ENCODE measurements at regions not wholly inside any gene's neighbourhood (a gene's known extent, or its start where the extent isn't known, plus 50 kb on each side); places are given as distances from the start of the nearest gene placed in this dataset.

DNA sequence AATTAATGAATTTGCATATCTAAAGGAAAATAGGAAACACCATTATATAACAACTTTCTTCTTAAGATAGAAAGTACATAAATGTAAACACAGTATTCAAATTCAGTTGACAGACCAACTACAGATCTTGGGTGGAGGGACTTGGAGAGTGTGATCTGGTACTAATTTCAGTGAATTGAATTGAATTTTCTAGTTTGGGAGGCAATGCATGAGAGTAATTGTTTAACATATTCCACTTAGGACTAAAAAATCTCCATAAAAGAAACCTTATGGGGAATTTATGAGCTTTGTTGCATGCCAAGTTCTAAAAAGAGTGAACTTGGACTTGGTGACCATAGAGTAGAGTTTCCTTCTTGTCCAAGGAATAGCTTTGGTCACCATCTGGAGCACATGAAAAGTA, 261.1 kb upstream of the TTC29 start:
- Histone ChIP-seq H3K27ac (no peak overlapping the region), H3K4me3 (no peak overlapping the region), H3K9ac (ENCODE audit: low read depth in 2 of 2, low read length in 2 of 2) (no peak overlapping the region), H3K27me3 (no peaks in the 10 kb centered on the region), H3K4me1 (no peaks in the 10 kb centered on the region), H3K36me3 (no peaks in the 10 kb centered on the region), H3K9me3 (no peaks in the 10 kb centered on the region)
- TF ChIP-seq, protein P1, sequence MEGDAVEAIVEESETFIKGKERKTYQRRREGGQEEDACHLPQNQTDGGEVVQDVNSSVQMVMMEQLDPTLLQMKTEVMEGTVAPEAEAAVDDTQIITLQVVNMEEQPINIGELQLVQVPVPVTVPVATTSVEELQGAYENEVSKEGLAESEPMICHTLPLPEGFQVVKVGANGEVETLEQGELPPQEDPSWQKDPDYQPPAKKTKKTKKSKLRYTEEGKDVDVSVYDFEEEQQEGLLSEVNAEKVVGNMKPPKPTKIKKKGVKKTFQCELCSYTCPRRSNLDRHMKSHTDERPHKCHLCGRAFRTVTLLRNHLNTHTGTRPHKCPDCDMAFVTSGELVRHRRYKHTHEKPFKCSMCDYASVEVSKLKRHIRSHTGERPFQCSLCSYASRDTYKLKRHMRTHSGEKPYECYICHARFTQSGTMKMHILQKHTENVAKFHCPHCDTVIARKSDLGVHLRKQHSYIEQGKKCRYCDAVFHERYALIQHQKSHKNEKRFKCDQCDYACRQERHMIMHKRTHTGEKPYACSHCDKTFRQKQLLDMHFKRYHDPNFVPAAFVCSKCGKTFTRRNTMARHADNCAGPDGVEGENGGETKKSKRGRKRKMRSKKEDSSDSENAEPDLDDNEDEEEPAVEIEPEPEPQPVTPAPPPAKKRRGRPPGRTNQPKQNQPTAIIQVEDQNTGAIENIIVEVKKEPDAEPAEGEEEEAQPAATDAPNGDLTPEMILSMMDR (IDR thresholded peaks at IDR 0.05), result no peak
- intact Hi-C loops (cut with DNase I), result no loop called here
- DNase-seq, result no peak

DNA sequence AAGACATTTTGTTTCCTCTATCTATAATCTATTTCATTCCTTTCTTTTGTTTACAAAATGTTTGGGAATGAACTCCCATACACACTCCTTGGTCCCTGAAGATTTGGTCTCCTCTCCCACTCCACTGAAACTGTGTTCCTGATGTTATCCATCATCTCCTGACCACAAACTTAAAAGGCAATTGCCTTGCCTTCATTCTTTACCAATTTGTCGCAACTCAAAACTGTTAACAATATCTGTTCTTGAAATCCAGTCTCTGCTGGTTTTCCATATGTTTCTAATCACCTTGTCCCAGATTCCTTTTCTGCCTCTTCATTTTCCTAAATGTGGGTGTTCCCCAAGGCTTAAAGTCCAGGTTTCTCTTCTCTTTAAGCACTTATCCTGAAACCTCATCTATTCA, 262.2 kb upstream of the TTC29 start:
- no peaks in the 10 kb centered on the region for H3K36me3 ChIP-seq
- TF ChIP-seq, protein P1 (IDR thresholded peaks at IDR 0.05), result no peak
- no peak overlapping the region for H3K4me3 ChIP-seq
- no peaks in the 10 kb centered on the region for H3K4me1 ChIP-seq
- no peak overlapping the region for H3K9ac ChIP-seq (ENCODE audit: low read depth in 2 of 2, low read length in 2 of 2)
- no peak for DNase-seq
- no peaks in the 10 kb centered on the region for H3K27me3 ChIP-seq
- no peaks in the 10 kb centered on the region for H3K9me3 ChIP-seq
- intact Hi-C loops (cut with DNase I), result no loop called here
- no peak overlapping the region for H3K27ac ChIP-seq

DNA sequence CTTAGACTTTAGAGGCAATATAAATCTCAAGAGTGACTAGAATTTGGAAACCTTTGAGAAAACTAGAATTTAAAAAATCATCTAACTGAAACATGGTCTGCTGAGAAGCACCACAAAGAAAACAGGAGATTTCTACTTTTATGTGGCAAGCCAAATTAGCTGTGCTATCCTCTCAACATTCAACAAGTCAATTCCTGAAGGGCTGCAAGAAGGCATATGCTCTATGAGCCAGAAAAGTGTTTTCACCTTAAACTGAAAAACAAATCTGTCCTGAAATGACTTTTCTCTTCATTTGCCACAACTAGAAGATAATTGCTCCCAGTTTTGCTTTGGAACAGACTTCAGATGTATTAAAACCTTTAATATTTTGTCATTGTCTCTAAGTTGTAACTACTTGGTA, 263.2 kb upstream of the EDNRA start:
- H3K27me3 ChIP-seq, result no peaks in the 10 kb centered on the region
- H3K36me3 ChIP-seq, result no peaks in the 10 kb centered on the region
- H3K27ac ChIP-seq, result no peak overlapping the region
- H3K4me3 ChIP-seq, result no peak overlapping the region
- no peak for DNase-seq
- TF ChIP-seq, protein P1 (IDR thresholded peaks at IDR 0.05), result no peak
- intact Hi-C loops (cut with DNase I), result no loop called here
- no peaks in the 10 kb centered on the region for H3K9me3 ChIP-seq
- no peak overlapping the region for H3K9ac ChIP-seq (ENCODE audit: low read depth in 2 of 2, low read length in 2 of 2)
- no peaks in the 10 kb centered on the region for H3K4me1 ChIP-seq

DNA sequence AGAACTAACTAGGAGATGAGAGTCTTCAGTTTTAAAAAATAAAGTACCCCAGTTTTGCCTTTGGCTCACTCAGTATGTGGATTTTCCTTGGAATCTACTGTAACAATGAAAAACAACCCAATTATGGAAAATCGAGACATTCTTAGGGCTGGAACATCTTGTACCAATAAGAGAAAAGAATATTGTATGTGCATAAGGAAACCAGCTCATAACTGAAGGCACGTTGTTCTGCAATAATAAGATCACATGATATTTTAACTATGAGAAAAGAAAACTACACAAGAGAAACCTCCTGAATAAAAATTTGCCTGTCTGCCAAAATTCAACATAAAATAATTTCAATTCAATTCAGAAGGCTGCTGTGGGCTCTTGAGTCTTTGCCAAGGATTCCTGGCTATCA, 261.8 kb upstream of the EDNRA start:
- no peak overlapping the region for H3K27ac ChIP-seq
- intact Hi-C loops (cut with DNase I), result no loop called here
- H3K36me3 ChIP-seq, result no peaks in the 10 kb centered on the region
- no peaks in the 10 kb centered on the region for H3K9me3 ChIP-seq
- H3K27me3 ChIP-seq, result no peaks in the 10 kb centered on the region
- TF ChIP-seq, protein P1 (IDR thresholded peaks at IDR 0.05), result no peak
- no peaks in the 10 kb centered on the region for H3K4me1 ChIP-seq
- no peak overlapping the region for H3K9ac ChIP-seq (ENCODE audit: low read depth in 2 of 2, low read length in 2 of 2)
- no peak overlapping the region for H3K4me3 ChIP-seq
- DNase-seq, result no peak

DNA sequence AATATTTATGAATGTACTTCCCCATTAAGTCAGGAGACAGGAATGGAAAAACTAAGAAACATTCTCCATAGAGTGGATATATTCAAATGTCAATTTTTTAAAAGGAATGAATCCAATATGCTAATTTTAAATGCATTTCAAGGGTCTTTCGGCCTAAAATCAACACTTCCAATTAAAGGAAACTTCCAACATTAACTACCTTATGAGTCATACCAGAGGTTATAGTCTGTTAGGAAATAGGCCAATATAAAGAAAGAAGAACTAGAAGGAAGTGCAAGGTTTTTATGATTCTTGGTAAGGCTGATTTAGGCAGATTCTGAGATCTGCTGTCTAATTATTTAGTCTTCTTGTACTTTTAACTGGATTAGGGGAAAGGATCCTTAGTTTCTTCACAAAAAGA, 260.1 kb upstream of the EDNRA start:
- no peak overlapping the region for H3K27ac ChIP-seq
- DNase-seq, result no peak
- no peaks in the 10 kb centered on the region for H3K9me3 ChIP-seq
- H3K36me3 ChIP-seq, result no peaks in the 10 kb centered on the region
- no peaks in the 10 kb centered on the region for H3K27me3 ChIP-seq
- no peak overlapping the region for H3K4me3 ChIP-seq
- no peaks in the 10 kb centered on the region for H3K4me1 ChIP-seq
- no peak overlapping the region for H3K9ac ChIP-seq (ENCODE audit: low read depth in 2 of 2, low read length in 2 of 2)
- intact Hi-C loops (cut with DNase I), result no loop called here
- TF ChIP-seq, protein P1 (IDR thresholded peaks at IDR 0.05), result no peak

DNA sequence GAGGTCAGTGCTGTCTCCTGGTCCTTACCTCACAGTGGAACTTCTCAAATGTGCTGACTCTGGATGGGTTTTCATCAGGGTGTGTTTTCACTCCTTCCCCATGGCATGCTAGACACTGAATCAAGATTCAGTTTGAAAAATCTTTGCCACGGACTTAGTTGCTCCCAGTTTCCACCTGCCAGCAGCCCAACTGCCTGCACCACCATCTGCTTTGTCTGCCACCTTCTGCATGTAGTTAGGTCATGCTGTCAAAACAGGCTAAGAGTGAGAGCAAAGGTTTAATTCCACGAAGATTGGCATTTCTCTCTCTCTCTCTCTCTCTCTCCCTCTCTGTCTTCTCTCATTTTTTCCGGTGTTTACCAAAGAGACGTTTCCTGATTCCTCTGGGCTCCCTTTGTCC, 258.0 kb upstream of the EDNRA start:
- no peaks in the 10 kb centered on the region for H3K4me1 ChIP-seq
- H3K36me3 ChIP-seq, result no peaks in the 10 kb centered on the region
- H3K4me3 ChIP-seq, result no peak overlapping the region
- no peak for DNase-seq
- no peak overlapping the region for H3K9ac ChIP-seq (ENCODE audit: low read depth in 2 of 2, low read length in 2 of 2)
- TF ChIP-seq, protein P1 (IDR thresholded peaks at IDR 0.05), result no peak
- intact Hi-C loops (cut with DNase I), result no loop called here
- H3K27me3 ChIP-seq, result no peaks in the 10 kb centered on the region
- no peaks in the 10 kb centered on the region for H3K9me3 ChIP-seq
- H3K27ac ChIP-seq, result no peak overlapping the region

All from colonic mucosa (tissue), 4 donors.